NB4 (cell line): ENCODE measurements at regions not wholly inside any gene's neighbourhood (a gene's known extent, or its start where the extent isn't known, plus 50 kb on each side); places are given as distances from the start of the nearest gene placed in this dataset.
"Not testable (repeated sequence)": the region's sequence is repeated elsewhere in the genome, so short reads cannot be mapped to it uniquely, and the experiment has no call there.

Source experiments
- POLR2A ChIP-seq: IDR thresholded peaks from 2 replicates; pipeline ENCODE4 v1.6.1; 2011; ENCODE audit warnings: mild to moderate bottlenecking; ENCODE audit not compliant: insufficient read length; ENCODE audit errors: extremely low read depth
- TF ChIP-seq, protein P1 (sequence below): IDR thresholded peaks from one replicate; pipeline ENCODE4 v1.5.1; 2012; ENCODE audit warnings: low read depth, low read length
- TF ChIP-seq, protein P2 (sequence below): IDR thresholded peaks from 2 replicates; pipeline ENCODE4 v1.6.1; 2011; ENCODE audit warnings: low read depth, low read length

DNA sequence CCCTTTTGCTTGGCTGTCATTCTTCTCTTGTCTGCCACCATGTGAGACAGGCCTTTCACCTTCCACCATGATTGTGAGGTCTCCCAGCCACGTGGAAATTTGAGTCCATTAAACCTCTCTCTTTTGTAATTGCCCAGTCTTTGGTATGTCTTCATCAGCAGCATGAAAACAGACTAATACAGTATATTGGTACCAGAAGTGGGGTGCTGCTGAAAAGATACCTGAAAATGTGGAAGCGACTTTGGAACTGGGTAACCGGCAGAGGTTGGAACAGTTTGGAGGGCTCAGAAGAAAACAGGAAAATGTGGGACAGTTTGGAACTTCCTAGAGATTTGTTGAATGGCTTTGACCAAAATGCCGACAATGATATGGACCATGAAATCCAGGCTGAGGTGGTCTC, 103.9 kb downstream of the FOXD2 start:
- TF ChIP-seq, protein P1, sequence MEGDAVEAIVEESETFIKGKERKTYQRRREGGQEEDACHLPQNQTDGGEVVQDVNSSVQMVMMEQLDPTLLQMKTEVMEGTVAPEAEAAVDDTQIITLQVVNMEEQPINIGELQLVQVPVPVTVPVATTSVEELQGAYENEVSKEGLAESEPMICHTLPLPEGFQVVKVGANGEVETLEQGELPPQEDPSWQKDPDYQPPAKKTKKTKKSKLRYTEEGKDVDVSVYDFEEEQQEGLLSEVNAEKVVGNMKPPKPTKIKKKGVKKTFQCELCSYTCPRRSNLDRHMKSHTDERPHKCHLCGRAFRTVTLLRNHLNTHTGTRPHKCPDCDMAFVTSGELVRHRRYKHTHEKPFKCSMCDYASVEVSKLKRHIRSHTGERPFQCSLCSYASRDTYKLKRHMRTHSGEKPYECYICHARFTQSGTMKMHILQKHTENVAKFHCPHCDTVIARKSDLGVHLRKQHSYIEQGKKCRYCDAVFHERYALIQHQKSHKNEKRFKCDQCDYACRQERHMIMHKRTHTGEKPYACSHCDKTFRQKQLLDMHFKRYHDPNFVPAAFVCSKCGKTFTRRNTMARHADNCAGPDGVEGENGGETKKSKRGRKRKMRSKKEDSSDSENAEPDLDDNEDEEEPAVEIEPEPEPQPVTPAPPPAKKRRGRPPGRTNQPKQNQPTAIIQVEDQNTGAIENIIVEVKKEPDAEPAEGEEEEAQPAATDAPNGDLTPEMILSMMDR = not testable (repeated sequence)
- not testable (repeated sequence) for TF ChIP-seq POLR2A
- TF ChIP-seq, protein P2, sequence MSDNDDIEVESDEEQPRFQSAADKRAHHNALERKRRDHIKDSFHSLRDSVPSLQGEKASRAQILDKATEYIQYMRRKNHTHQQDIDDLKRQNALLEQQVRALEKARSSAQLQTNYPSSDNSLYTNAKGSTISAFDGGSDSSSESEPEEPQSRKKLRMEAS = not testable (repeated sequence)
